Neutrophil (primary cell): ENCODE measurements at regions not wholly inside any gene's neighbourhood (a gene's known extent, or its start where the extent isn't known, plus 50 kb on each side); places are given as distances from the start of the nearest gene placed in this dataset.

Source experiments
- H3K27ac ChIP-seq: fragments of 200-600 bp; sonication (generic); 2 replicates; pipeline ENCODE4 v1.5.1; 2016; ENCODE audit warnings: mild to moderate bottlenecking, moderate library complexity
- H3K27me3 ChIP-seq: fragments of 200-600 bp; sonication (generic); 2 replicates; pipeline ENCODE4 v1.6.0; 2016; ENCODE audit warnings: mild to moderate bottlenecking
- H3K36me3 ChIP-seq: fragments of 200-600 bp; sonication (generic); 2 replicates; pipeline ENCODE4 v1.5.1; 2017
- H3K4me1 ChIP-seq, 2 experiments: fragments of 200-600 bp in 1 of 2; sonication (generic) in 1 of 2; 1 replicate in 1 of 2; 2 replicates in 1 of 2; pipeline versions ENCODE4 v1.5.1 to v1.6.1; 2013 to 2016; ENCODE audit warnings: low read depth in 1 of 2, low read length in 1 of 2, mild to moderate bottlenecking in 1 of 2, moderate library complexity in 1 of 2; ENCODE audit not compliant: control insufficient read depth in 1 of 2, insufficient read depth in 1 of 2
- H3K4me3 ChIP-seq, 2 experiments: fragments of 200-600 bp in 1 of 2; sonication (generic) in 1 of 2; 1 replicate in 1 of 2; 2 replicates in 1 of 2; pipeline ENCODE4 v1.5.1; 2013 to 2016; ENCODE audit warnings: low read depth in 1 of 2, low read length in 1 of 2, mild to moderate bottlenecking in 1 of 2, moderate library complexity in 1 of 2
- H3K9me3 ChIP-seq: fragments of 200-600 bp; sonication (generic); 2 replicates; pipeline ENCODE4 v1.5.1; 2016
- TF ChIP-seq, protein P1 (sequence below): fragments of 200-600 bp; sonication (generic); IDR thresholded peaks from 2 replicates; pipeline ENCODE4 v1.5.1; 2016; ENCODE audit warnings: antibody characterized with exemption

DNA sequence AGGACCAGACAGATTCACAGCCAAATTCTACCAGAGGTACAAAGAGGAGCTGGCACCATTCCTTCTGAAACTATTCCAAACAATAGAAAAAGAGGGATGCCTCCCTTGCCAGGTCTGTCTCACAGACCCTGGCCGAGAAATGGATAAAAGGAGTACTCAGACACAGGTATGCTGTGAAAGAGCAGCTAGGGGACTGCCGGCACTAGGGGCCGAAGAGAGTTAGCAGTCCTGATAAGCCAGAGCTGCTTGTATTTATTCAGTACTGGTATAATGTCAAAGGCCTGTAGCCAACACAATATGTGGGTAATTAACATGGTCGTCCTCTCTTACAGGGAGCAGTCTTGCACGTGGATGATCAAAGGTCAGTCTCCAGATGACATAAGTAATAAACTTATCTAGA, 1042.1 kb upstream of the LCORL start:
- no peak overlapping the region for H3K27ac ChIP-seq
- no peaks in the 10 kb centered on the region for H3K9me3 ChIP-seq
- no peaks in the 10 kb centered on the region for H3K27me3 ChIP-seq
- TF ChIP-seq, protein P1, sequence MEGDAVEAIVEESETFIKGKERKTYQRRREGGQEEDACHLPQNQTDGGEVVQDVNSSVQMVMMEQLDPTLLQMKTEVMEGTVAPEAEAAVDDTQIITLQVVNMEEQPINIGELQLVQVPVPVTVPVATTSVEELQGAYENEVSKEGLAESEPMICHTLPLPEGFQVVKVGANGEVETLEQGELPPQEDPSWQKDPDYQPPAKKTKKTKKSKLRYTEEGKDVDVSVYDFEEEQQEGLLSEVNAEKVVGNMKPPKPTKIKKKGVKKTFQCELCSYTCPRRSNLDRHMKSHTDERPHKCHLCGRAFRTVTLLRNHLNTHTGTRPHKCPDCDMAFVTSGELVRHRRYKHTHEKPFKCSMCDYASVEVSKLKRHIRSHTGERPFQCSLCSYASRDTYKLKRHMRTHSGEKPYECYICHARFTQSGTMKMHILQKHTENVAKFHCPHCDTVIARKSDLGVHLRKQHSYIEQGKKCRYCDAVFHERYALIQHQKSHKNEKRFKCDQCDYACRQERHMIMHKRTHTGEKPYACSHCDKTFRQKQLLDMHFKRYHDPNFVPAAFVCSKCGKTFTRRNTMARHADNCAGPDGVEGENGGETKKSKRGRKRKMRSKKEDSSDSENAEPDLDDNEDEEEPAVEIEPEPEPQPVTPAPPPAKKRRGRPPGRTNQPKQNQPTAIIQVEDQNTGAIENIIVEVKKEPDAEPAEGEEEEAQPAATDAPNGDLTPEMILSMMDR: no peak
- H3K36me3 ChIP-seq: no peaks in the 10 kb centered on the region
- no peak overlapping the region for H3K4me3 ChIP-seq
- H3K4me1 ChIP-seq: no peaks in the 10 kb centered on the region

DNA sequence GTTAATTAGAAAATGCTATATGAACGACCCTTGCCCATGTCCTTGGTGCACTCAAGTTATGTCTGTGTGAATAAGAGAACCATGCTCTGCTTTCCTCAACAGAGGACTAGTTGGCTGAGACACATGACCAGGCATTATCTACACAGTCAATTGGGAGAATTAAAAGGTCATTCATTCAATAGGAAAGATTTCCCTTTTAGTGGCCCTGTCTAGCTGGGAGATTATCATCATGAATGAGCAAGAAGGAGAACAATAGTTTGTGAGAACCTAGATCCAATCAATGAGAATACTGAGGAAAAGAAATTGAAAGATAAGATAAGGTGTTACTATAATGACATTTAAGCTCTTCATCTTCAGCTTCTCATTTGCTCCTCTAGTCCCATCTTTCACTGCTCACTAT, 1033.4 kb upstream of the LCORL start:
- H3K4me3 ChIP-seq: no peak overlapping the region
- TF ChIP-seq, protein P1: no peak
- no peaks in the 10 kb centered on the region for H3K4me1 ChIP-seq
- H3K36me3 ChIP-seq: no peaks in the 10 kb centered on the region
- no peaks in the 10 kb centered on the region for H3K27me3 ChIP-seq
- H3K9me3 ChIP-seq: no peaks in the 10 kb centered on the region
- H3K27ac ChIP-seq: no peak overlapping the region

DNA sequence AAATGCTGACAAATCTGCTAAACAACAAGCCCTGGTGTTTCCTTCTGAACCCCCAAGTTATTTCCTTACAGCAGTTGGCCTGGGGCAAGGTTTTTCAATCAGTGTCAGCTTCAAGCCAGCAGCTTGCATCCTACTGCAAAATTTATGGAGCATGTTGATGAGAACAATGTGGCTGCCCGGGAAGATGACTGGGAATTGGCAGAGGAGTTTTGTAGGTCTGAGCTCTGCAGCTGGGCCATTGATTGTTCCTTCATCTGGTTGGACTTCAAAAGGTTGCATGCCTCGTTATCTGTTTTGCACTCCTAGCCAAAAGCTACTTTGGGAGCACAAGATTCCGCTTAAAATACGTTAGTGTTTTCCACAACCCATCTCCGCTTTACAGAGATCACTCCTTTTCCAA, 1030.3 kb upstream of the LCORL start:
- no peak overlapping the region for H3K27ac ChIP-seq
- TF ChIP-seq, protein P1: no peak
- no peak overlapping the region for H3K4me3 ChIP-seq
- no peaks in the 10 kb centered on the region for H3K9me3 ChIP-seq
- H3K27me3 ChIP-seq: no peaks in the 10 kb centered on the region
- H3K4me1 ChIP-seq: no peaks in the 10 kb centered on the region
- H3K36me3 ChIP-seq: no peaks in the 10 kb centered on the region

- TF ChIP-seq, protein P1: no peak
- Histone ChIP-seq H3K27me3 (no peaks in the 10 kb centered on the region), H3K4me3 (no peak overlapping the region), H3K9me3 (no peaks in the 10 kb centered on the region), H3K36me3 (no peaks in the 10 kb centered on the region), H3K4me1 (no peaks in the 10 kb centered on the region), H3K27ac (no peak overlapping the region)
Measured at GRCh38 chr4:19047279-19047880, 1025.8 kb upstream of the LCORL start.

DNA sequence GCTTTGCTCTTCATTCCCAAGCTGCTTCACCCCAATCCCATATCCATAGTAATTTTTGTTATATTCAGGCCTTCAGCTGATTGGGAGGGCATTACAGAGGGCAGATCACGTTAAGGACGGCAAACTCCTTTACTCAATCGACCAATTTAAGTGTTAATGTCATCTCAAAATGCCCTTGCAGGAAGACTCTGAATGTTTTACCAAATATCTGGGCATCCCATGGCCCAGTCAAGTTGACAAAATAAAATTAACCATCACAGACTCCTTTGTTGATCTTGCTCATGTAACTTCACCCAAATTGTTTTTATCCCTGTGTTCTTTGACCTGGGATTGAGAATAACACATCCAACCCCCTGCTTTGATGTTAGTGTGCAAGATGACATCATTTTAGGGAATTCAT, 1018.3 kb upstream of the LCORL start:
- H3K27ac ChIP-seq: no peak overlapping the region
- H3K4me1 ChIP-seq: no peaks in the 10 kb centered on the region
- H3K9me3 ChIP-seq: no peaks in the 10 kb centered on the region
- H3K27me3 ChIP-seq: no peaks in the 10 kb centered on the region
- TF ChIP-seq, protein P1: no peak
- H3K36me3 ChIP-seq: no peaks in the 10 kb centered on the region
- no peak overlapping the region for H3K4me3 ChIP-seq

- no peaks in the 10 kb centered on the region for H3K36me3 ChIP-seq
- H3K27me3 ChIP-seq: no peaks in the 10 kb centered on the region
- TF ChIP-seq, protein P1: no peak
- no peak overlapping the region for H3K27ac ChIP-seq
- H3K4me1 ChIP-seq: no peaks in the 10 kb centered on the region
- no peak overlapping the region for H3K4me3 ChIP-seq
- H3K9me3 ChIP-seq: no peaks in the 10 kb centered on the region
Measured at GRCh38 chr4:19038231-19038630, 1016.7 kb upstream of the LCORL start.
